Mesenchymal stem cell (in vitro differentiated cells and primary cell): ENCODE measurements at regions not wholly inside any gene's neighbourhood (a gene's known extent, or its start where the extent isn't known, plus 50 kb on each side); places are given as distances from the start of the nearest gene placed in this dataset.

Source experiments
- DNase-seq: peaks from one replicate; pipeline ENCODE4 v3.0.0-alpha.2; 2013
- H2AFZ ChIP-seq: one replicate; pipeline ENCODE4 v1.6.1; 2013; ENCODE audit warnings: low read depth, mild to moderate bottlenecking, control low read depth, inconsistent platforms, low read length, moderate library complexity
- H2AK5ac ChIP-seq: 2 replicates; pipeline ENCODE4 v1.6.1; 2013; ENCODE audit warnings: low read length, moderate library complexity, mild to moderate bottlenecking, inconsistent platforms; ENCODE audit not compliant: severe bottlenecking
- H2BK120ac ChIP-seq: one replicate; pipeline ENCODE4 v1.6.1; 2013; ENCODE audit warnings: low read depth, mild to moderate bottlenecking, inconsistent platforms, low read length, moderate library complexity
- H2BK12ac ChIP-seq, 2 experiments: one replicate each; pipeline ENCODE4 v1.6.1; 2013; ENCODE audit warnings: inconsistent platforms in 2 of 2, low read length in 2 of 2, mild to moderate bottlenecking in 2 of 2, moderate library complexity in 2 of 2, control low read depth in 1 of 2
- H2BK15ac ChIP-seq: one replicate; pipeline ENCODE4 v1.6.1; 2013; ENCODE audit warnings: mild to moderate bottlenecking, low read depth, inconsistent platforms; ENCODE audit not compliant: poor library complexity, severe bottlenecking
- H2BK5ac ChIP-seq: 2 replicates; pipeline ENCODE4 v1.6.1; 2013; ENCODE audit warnings: low read depth, mild to moderate bottlenecking, low read length, control low read depth, inconsistent platforms; ENCODE audit not compliant: poor library complexity, severe bottlenecking
- H3K14ac ChIP-seq, 2 experiments: one replicate each; pipeline ENCODE4 v1.6.1; 2013; ENCODE audit warnings: inconsistent platforms in 2 of 2, low read length in 2 of 2, control low read depth in 1 of 2, mild to moderate bottlenecking in 1 of 2, moderate library complexity in 1 of 2
- H3K18ac ChIP-seq, 2 experiments: one replicate each; pipeline ENCODE4 v1.6.1; 2013; ENCODE audit warnings: inconsistent platforms in 2 of 2, low read length in 2 of 2, control low read depth in 1 of 2, low read depth in 1 of 2, mild to moderate bottlenecking in 1 of 2
- H3K23ac ChIP-seq, 2 experiments: one replicate each; pipeline ENCODE4 v1.6.1; 2013; ENCODE audit warnings: inconsistent platforms in 2 of 2, low read length in 2 of 2, mild to moderate bottlenecking in 2 of 2, moderate library complexity in 2 of 2, control low read depth in 1 of 2
- H3K27ac ChIP-seq: 2 replicates; pipeline ENCODE4 v1.5.1; 2013; ENCODE audit warnings: mild to moderate bottlenecking, moderate library complexity, low read length, control low read depth, inconsistent platforms; ENCODE audit not compliant: poor library complexity, severe bottlenecking
- H3K27me3 ChIP-seq, 2 experiments: 2 replicates each; pipeline versions ENCODE4 v1.6.1 to v1.7.0; 2013; ENCODE audit warnings: low read length in 2 of 2, mild to moderate bottlenecking in 2 of 2, moderate library complexity in 2 of 2, control low read depth in 1 of 2, inconsistent platforms in 1 of 2; ENCODE audit not compliant: control insufficient read depth in 1 of 2, insufficient read depth in 1 of 2
- H3K36me3 ChIP-seq, 2 experiments: 2 replicates each; pipeline versions ENCODE4 v1.6.1 to v1.7.0; 2013; ENCODE audit warnings: low read length in 2 of 2, control low read depth in 1 of 2, inconsistent platforms in 1 of 2, low read depth in 1 of 2, mild to moderate bottlenecking in 1 of 2; ENCODE audit not compliant: insufficient read depth in 2 of 2, control insufficient read depth in 1 of 2
- H3K4ac ChIP-seq, 2 experiments: one replicate each; pipeline ENCODE4 v1.6.1; 2013; ENCODE audit warnings: inconsistent platforms in 2 of 2, low read length in 2 of 2, mild to moderate bottlenecking in 2 of 2, moderate library complexity in 2 of 2, control low read depth in 1 of 2, low read depth in 1 of 2
- H3K4me1 ChIP-seq: 2 replicates; pipeline ENCODE4 v1.6.1; 2013; ENCODE audit warnings: low read depth, low read length, control low read depth; ENCODE audit not compliant: control insufficient read depth, insufficient read depth
- H3K4me2 ChIP-seq: 2 replicates; pipeline ENCODE4 v1.6.1; 2013; ENCODE audit warnings: low read length, mild to moderate bottlenecking, inconsistent platforms; ENCODE audit not compliant: poor library complexity, severe bottlenecking
- H3K4me3 ChIP-seq, 2 experiments: 2 replicates each; pipeline versions ENCODE4 v1.5.1 to v1.7.0; 2013; ENCODE audit warnings: low read length in 2 of 2, mild to moderate bottlenecking in 2 of 2, control low read depth in 1 of 2, low read depth in 1 of 2; ENCODE audit not compliant: insufficient read depth in 1 of 2
- H3K79me1 ChIP-seq: replicated peaks from 2 replicates; pipeline ENCODE4 v1.6.1; 2013; ENCODE audit warnings: mild to moderate bottlenecking, control low read depth, low read length, inconsistent platforms; ENCODE audit not compliant: poor library complexity, severe bottlenecking
- H3K9ac ChIP-seq: 2 replicates; pipeline ENCODE4 v1.7.0; 2013; ENCODE audit warnings: mild to moderate bottlenecking, low read length, moderate library complexity
- H3K9me3 ChIP-seq: 2 replicates; pipeline ENCODE4 v1.7.0; 2013; ENCODE audit warnings: mild to moderate bottlenecking, low read length; ENCODE audit not compliant: control insufficient read depth
- H4K8ac ChIP-seq: one replicate; pipeline ENCODE4 v1.6.1; 2013; ENCODE audit warnings: inconsistent platforms, mild to moderate bottlenecking, low read length, moderate library complexity
- H4K91ac ChIP-seq: one replicate; pipeline ENCODE4 v1.6.1; 2013; ENCODE audit warnings: mild to moderate bottlenecking, low read length, inconsistent platforms
- WGBS: methylation state at CpG from one replicate; pipeline ENCODE4 v1.1.7; 2013; ENCODE audit warnings: mixed read lengths; 5-methylcytosine and 5-hydroxymethylcytosine counted together

DNA sequence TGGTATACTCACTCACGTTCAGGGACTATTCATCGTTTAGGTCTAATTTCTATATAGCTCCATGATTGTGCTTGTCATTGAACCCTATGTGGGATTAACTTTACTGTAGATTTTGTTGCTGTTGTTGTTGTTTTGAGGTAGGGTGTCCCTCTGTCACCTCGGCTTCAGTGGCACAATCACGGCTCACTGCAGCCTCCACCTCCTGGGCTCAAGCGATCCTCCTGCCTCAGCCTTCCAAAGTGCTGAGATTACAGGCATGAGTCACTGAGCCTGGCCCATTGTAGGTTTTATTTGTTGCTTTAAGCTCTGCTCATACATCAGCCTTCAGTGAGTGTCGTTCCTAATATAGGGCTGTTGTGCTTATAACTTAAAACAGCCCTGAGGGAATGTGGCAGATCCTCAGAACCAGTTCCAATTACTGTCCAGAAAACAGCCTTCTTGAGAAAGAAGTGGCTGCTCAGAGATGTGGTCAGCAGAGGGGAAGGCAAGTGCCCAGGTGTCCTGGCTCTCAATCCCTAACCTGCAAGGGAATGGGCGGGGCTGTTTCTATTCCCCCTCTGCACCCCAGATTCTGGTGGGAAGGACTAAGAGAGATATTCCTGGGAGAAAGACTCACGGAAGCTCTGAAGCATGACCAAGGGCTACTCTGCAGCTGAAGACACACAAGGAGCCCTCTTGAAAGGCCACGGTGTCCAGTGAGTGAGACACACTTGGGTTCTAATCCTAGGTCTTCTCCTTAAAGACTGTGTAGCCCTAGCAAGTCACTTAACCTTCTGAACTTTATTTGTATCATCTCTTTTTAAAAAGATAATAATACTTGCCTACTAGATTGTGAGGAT lies 79.6 kb upstream of the LCLAT1 start:
- Histone ChIP-seq H3K9ac (no peak overlapping the region), H3K9me3 (no peaks in the 10 kb centered on the region), H2AK5ac (no peak overlapping the region), H2BK15ac (no peak overlapping the region), H2BK5ac (no peak overlapping the region), H3K4ac (no peak overlapping the region), H3K27me3 (no peaks in the 10 kb centered on the region), H4K91ac (no peak overlapping the region), H2BK12ac (peak overlapping the region; percentile 63 to 72), H3K27ac (no peak overlapping the region), H3K36me3 (no peaks in the 10 kb centered on the region), H2AFZ (no peak overlapping the region), H3K23ac (no peak overlapping the region), H3K4me1 (peaks cover 10% of the 10 kb centered on the region), H4K8ac (no peak overlapping the region), H3K4me2 (no peak overlapping the region), H3K14ac (no peak overlapping the region), H3K4me3 (no peak overlapping the region), H3K18ac (peak overlapping the region in 1 of 2 experiments; percentile 58), H2BK120ac (no peak overlapping the region), H3K79me1 (no peaks in the 10 kb centered on the region)
- 88% methylated on average over 9 of the region's 9 CpGs for WGBS
- DNase-seq, result peak; percentile 57

GRCh38 chr2:30368258-30368657 lies 78.8 kb upstream of the LCLAT1 start:
- H3K79me1 ChIP-seq, result no peaks in the 10 kb centered on the region
- no peak overlapping the region for H3K4me2 ChIP-seq
- no peak overlapping the region for H2BK120ac ChIP-seq
- no peak overlapping the region for H3K4me3 ChIP-seq
- no peak overlapping the region for H3K4ac ChIP-seq
- no peak overlapping the region for H4K8ac ChIP-seq
- H4K91ac ChIP-seq, result no peak overlapping the region
- H3K27ac ChIP-seq, result no peak overlapping the region
- no peak overlapping the region for H2BK5ac ChIP-seq
- peak; percentile 86 for DNase-seq
- no peaks in the 10 kb centered on the region for H3K9me3 ChIP-seq
- no peak overlapping the region for H2AFZ ChIP-seq
- no peaks in the 10 kb centered on the region for H3K27me3 ChIP-seq
- no peak overlapping the region for H3K9ac ChIP-seq
- H3K23ac ChIP-seq, result no peak overlapping the region
- H2BK12ac ChIP-seq, result no peak overlapping the region
- H2BK15ac ChIP-seq, result no peak overlapping the region
- WGBS, result 37% methylated on average over 5 of the region's 5 CpGs
- H3K14ac ChIP-seq, result no peak overlapping the region
- H2AK5ac ChIP-seq, result no peak overlapping the region
- peaks cover 6% of the 10 kb centered on the region for H3K4me1 ChIP-seq
- peak overlapping the region in 1 of 2 experiments; percentile 41 for H3K18ac ChIP-seq
- H3K36me3 ChIP-seq, result no peaks in the 10 kb centered on the region

GRCh38 chr2:30371028-30371689 lies 75.9 kb upstream of the LCLAT1 start:
- no peak overlapping the region for H2AFZ ChIP-seq
- no peak overlapping the region for H2BK12ac ChIP-seq
- no peak overlapping the region for H2AK5ac ChIP-seq
- H3K4me1 ChIP-seq, result peaks cover 6% of the 10 kb centered on the region
- no peak for DNase-seq
- no peaks in the 10 kb centered on the region for H3K27me3 ChIP-seq
- H2BK15ac ChIP-seq, result no peak overlapping the region
- H4K91ac ChIP-seq, result no peak overlapping the region
- H2BK5ac ChIP-seq, result no peak overlapping the region
- H3K4me3 ChIP-seq, result no peak overlapping the region
- H3K79me1 ChIP-seq, result no peaks in the 10 kb centered on the region
- H3K4ac ChIP-seq, result no peak overlapping the region
- no peak overlapping the region for H2BK120ac ChIP-seq
- no peak overlapping the region for H3K23ac ChIP-seq
- no peak overlapping the region for H4K8ac ChIP-seq
- no peak overlapping the region for H3K4me2 ChIP-seq
- no peak overlapping the region for H3K14ac ChIP-seq
- H3K36me3 ChIP-seq, result no peaks in the 10 kb centered on the region
- 80% methylated on average over 1 of the region's 2 CpGs for WGBS
- no peak overlapping the region for H3K9ac ChIP-seq
- no peak overlapping the region for H3K18ac ChIP-seq
- H3K27ac ChIP-seq, result no peak overlapping the region
- no peaks in the 10 kb centered on the region for H3K9me3 ChIP-seq

DNA sequence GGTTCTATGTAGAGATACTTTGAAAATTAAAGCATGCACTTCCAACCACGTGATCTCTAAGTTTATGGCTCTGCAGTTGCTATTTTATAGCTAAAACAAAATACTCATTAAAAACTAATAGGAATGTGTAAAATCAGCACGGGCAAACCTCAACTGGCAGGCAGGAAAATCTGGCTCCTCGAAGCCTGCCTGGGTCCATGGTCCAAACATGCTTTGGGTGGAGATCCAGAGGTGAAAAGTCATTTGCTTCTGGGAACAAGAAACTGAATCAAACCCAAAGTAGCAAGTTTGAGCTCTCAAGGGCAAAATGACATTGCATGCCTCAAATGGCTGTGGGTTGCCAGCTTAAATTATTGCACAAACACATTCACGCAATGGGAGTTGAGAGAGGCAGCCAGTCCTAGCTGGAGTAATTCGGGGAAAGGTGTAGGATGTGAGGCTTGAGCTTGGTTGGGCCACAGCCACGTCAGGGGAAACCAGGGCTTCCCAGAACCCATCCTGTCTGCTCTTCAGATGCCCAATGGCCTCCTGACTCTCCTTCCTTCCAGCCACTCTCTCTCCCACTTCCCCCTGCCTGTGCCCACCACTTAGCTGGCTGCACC lies 75.2 kb upstream of the LCLAT1 start:
- no peak overlapping the region for H3K14ac ChIP-seq
- no peak overlapping the region for H3K23ac ChIP-seq
- H3K27me3 ChIP-seq, result no peaks in the 10 kb centered on the region
- peaks cover 3% of the 10 kb centered on the region for H3K4me1 ChIP-seq
- H3K4me3 ChIP-seq, result no peak overlapping the region
- H3K9ac ChIP-seq, result no peak overlapping the region
- no peak overlapping the region for H2AK5ac ChIP-seq
- no peak overlapping the region for H3K27ac ChIP-seq
- no peak for DNase-seq
- no peaks in the 10 kb centered on the region for H3K9me3 ChIP-seq
- H3K18ac ChIP-seq, result no peak overlapping the region
- H3K79me1 ChIP-seq, result no peaks in the 10 kb centered on the region
- H2AFZ ChIP-seq, result no peak overlapping the region
- no peak overlapping the region for H4K8ac ChIP-seq
- H4K91ac ChIP-seq, result no peak overlapping the region
- H2BK120ac ChIP-seq, result no peak overlapping the region
- no peak overlapping the region for H2BK15ac ChIP-seq
- 92% methylated on average over 5 of the region's 6 CpGs for WGBS
- no peak overlapping the region for H2BK5ac ChIP-seq
- H3K4me2 ChIP-seq, result no peak overlapping the region
- H3K4ac ChIP-seq, result no peak overlapping the region
- no peaks in the 10 kb centered on the region for H3K36me3 ChIP-seq
- peak overlapping the region; percentile 29 to 33 for H2BK12ac ChIP-seq
